Ammon's horn (tissue), 1 donor: ENCODE measurements at regions not wholly inside any gene's neighbourhood (a gene's known extent, or its start where the extent isn't known, plus 50 kb on each side); places are given as distances from the start of the nearest gene placed in this dataset.
"Not testable (repeated sequence)": the region's sequence is repeated elsewhere in the genome, so short reads cannot be mapped to it uniquely, and the experiment has no call there.

Experiments used
- DNase-seq: peaks from one replicate; pipeline ENCODE4 v3.0.0-alpha.2; 2016; ENCODE audit warnings: low spot score

DNA sequence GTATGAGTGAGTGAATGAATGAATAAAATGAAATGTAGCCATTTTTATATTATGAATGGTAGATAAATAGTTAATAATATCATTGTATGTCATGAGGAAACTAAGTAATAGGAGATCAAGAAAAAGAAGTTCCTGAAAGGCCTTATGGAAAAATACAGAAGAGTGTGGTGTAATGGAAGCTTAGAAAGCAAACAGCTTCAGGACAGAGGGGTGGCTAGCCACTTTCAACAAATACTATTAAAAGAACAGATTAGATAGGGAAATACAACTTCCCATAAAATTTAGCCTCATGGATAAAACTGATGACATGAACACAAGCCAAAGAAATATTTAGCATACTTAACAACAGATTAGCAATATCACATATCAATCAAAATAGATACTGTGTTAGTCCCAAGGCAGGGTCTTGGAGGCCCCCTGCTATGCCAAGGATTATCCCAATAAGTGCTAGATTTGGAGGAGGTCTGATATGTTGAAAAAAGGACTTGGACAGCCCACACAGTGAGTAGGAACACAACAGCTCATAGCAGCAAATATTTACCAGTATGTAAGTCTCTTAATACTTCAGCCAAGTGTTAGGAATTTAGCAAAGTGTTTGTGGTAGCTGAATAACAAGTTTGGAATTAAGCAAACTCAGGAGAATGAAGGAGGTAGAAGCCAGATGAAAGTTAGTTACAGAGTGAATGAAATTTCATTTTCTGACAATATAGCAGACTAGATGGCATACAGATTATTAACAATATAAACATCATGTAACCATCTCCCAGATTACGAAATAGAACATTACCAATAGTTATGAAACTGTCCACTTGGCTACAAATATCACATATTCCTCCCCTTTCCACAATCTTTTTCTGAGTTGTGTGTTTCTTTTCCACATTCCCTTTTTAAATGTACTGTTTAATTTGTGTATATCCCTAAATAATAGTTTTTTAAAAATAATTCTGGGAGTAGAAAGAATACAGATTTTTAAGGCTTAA lies 1632.0 kb downstream of the PCDH9 start:
- no peak for DNase-seq

DNA sequence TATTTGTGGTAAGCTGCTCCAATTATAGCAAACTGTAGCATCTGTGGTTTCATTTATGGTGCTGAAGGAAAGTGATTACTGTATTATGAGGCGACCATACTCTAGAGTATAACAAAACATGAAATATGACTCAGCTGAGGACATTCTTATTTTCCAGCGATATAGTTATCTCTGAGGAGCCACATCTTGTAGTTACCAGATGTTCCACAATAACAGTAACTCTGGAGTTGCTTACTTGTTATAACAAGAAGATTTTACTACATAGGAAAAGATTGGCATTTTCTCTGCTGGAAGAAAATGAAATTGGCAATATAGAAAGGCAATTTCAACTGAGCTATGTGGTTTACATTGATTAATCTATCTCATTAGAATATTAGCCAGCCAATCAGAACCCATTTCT lies 1634.2 kb downstream of the PCDH9 start:
- no peak for DNase-seq

DNA sequence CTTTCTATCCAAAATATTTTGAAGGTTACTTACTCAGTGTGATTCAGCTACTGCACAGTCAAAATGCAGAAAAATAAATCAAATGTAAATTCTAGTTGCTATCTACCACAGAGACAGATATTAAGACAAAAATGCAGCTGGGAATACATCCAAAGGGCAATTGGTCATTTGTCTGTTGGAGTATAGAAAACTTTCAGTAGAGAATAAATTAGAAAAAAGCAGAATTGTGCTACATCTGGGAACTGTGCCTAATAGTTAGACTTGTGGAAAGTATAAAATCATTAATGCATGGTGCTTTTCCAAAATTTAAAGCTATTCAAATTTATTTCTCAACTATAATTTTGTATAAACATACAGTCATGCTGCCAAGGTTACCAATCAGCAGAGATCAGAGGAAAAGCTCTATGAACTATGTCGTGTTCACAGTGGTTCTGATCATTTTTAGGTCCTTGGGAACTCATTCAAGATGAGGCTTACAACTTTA lies 1635.8 kb downstream of the PCDH9 start:
- DNase-seq: no peak

DNA sequence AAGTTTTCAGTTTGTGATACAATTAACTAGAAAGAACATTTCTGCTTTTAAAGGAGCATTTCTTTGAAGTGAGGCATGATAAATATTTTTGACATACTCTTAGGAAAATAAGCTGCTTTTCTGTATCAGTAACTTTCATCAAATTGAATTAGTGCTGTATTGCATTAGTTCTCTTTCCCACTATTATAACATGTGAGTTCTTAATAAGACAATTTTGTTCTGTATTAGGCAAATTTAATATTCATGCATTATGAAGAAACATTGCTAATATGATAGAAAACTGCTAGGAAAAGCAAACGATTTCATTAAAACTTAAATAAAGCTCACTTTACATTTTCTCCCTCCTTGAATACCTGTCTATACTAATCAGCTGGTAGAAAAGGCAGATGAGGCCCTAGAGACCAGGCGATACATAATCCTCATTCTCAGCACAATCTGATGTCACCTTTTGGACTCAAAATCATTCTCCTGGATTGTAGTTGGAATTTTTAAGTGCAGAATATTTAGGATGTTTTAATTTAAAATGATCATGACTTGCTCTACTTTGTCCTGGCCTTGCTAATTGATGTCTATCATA lies 1636.8 kb downstream of the PCDH9 start:
- DNase-seq: no peak

DNA sequence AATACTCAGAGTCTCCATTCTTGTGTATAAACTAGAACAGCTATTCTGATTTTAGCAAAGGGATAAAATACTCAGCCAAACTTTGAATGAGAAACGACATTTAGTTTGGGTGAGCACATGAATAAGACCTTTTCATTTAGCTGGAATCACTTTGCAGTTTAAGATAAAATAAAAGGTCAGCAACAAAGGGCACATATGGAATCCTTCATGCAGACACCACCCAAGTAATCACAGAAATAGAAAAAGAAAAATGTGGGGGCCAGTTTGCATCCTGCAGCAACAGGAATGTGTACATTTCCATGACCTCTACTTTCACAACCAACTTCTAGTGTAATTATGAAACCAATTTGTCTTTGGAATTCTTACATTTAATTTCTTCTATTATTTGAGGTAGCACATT lies 1637.4 kb downstream of the PCDH9 start:
- no peak for DNase-seq

DNA sequence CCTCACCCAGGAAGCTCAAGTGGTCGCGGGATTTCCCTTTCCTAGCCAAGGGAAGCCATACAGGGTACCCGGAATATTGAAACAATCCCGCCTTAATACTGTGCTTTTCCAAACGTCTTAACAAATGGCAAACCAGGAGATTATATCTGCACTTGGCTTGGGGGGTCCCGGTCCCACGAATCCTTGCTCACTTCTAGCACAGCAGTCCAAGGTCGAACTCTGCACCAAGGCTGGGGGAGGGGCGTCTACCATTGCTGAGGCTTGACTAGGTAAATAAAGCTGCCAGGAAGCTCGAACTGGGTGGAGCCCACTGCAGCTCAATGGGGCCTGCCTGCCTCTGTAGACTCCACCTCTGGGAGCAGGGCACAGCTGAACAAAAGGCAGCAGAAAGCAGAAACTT lies 1644.8 kb downstream of the PCDH9 start:
- no peak for DNase-seq

DNA sequence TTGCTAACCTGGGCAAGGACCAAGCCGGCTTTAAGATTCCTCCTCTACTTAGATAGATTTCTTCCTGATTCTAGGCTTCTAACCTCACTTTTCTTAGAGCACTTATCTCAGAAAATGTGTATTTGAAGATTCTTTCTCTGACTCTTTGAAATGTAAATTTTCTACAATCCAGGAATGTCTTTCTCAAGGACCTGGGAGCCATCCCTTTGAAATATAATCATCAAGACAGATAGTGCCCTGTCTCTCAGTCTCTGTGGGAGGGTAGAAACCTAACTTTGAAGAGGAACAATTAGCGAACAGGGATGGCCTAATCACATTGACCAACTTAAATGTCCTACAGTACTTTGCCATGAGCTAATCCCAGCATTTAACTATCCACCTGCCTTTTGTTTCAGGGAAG lies 1646.0 kb downstream of the PCDH9 start:
- no peak for DNase-seq

DNA sequence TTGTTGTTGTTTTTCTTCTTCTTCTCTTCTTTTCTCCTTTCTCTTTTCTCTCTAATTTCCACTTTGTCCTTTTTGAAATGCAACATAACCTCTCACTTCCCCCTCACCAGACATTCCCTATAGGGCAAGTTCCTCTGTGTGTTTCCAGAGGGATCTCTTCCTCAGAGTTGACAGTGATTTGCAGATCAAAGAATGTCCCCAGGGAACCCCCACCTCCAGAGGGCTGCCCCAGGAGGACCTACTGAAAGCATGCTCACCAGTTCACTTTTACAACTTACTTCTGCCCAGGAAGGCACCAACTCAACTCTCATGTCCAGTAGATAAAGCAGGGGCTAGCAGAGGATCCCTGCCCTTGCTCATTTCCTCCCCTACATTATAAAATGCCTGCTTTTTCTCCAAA lies 1648.0 kb downstream of the PCDH9 start:
- no peak for DNase-seq

DNA sequence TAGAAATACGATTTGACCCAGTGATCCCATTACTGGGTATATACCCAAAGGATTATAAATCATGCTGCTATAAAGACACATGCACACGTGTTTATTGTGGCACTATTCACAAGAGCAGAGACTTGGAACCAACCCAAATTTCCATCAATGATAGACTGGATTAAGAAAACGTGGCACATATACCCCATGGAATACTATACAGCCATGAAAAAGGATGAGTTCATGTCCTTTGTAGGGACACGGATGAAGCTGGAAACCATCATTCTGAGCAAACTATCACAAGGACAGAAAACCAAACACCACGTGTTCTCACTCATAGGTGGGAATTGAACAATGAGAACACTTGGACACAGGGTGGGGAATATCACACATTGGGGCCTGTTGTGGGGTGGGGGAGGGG lies 1665.6 kb downstream of the PCDH9 start:
- DNase-seq: not testable (repeated sequence)

DNA sequence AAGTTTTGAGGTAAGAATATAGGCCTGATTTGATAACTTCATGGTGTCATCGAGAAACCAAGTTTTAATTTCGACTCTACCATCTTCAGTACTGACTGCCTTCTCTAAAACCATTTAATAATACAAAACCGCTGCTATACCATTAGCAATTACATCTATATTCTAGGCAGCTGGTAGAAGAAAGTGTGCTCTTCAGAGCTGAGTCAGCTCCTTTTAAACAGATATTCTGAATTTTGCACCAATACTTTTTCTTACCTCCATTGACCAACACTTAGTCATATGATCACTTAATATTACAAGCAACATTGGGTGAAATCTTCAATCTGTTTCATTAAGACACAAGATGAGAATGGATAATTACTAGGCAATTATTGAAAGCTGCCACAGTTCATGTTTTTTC lies 1667.8 kb downstream of the PCDH9 start:
- no peak for DNase-seq

DNA sequence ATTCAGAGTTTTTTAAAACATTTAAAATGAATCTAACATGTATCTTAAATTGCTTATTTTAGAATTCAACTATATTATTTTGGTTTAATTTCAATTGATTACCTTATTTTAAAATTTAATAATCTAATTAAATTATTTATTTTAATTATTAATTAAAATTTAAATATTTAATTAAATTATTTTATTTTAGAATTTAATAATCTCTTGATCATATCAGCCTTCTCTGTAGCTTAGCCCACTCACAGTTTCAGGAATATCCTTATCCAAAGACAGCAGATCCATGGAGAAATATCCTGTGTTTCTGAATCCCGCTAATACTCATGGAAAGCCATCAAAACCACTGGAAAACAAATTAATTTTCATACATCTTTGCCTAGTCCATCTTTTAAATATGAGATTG lies 1669.2 kb downstream of the PCDH9 start:
- no peak for DNase-seq

DNA sequence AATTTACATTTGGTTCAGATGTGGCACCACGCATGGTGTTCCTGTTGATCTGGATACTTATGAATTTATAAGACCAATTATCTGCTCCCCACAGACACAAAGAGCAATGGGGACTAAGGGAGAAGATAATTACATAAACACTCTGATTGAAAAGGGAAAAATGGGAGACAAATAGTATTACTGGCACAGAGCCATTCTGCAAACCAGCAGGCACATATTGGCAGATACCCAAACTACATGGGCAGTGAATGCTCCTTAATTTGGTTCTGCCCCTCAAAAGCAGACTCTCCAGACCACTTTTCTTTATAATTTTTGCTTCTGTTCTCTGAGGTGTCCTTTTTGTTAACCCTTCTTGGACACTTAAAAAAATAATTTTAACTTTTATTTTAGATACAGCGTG lies 1674.2 kb downstream of the PCDH9 start:
- DNase-seq: no peak

DNA sequence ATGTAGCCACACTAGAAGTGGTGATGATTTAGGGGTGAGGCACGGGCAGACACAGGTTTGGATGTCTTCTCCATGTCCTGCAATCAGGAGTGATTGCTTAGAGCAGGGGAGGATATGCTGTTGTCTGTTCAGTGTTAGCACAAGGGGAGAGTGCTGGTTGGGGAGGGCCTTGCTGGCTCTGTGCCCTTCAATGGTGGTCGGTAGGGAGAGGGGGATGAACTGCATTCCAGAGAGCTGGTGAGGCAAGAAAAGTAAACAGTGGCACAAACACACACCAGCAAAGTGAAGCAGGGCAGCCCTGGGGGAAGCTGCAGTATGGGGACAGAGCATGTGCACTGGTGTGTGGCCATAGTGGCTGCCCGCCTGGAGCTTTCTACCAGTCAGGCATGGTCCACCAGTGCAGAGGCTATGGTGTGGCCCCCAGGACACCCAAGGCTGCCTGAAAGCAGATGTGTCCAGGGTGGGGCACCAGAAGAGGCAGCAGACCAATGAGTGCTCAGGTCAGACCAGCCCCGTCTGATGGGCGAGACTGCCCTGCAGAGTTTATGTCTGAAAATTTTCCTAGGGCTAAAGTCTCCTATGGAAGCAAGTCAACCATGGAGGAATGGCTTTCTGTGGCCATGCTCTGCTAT lies 1676.9 kb downstream of the PCDH9 start:
- DNase-seq: no peak

DNA sequence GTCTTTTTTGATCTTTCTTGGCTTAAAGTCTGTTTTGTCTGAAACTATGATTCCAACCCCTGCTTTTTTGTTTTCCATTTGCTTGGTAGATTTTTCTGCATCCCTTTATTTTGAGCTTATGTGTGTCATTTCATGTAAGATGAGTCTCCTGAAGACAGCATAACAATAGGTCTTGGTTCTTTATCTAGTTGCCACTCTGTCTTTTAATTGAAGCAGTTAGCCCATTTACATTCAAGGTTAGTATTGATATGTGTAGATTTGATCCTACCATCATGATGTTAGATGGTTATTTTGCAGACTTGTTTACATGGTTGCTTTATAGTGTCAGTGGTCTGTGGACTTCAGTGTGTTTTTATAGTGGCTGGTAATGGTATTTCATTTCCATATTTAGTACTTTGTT lies 1678.9 kb downstream of the PCDH9 start:
- DNase-seq: no peak

DNA sequence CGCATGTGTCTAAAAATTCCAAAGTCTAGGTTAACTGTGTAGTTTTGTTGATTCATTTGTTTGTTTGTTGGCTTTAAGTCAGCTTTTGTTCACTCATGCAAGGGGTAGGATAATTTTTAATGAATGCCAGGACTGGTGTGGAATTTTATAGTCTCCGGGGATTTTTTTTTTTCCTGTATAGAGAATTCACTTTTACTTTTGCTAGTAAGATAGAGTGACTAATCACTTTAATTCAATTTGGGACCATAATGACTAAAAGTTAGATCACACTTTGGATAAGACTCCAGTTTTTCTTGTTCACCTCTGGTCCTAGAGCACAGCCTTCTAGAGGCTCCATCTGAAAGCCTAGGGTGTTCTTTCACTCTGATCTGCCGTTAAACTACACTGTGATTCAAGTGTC lies 1690.0 kb downstream of the PCDH9 start:
- no peak for DNase-seq

DNA sequence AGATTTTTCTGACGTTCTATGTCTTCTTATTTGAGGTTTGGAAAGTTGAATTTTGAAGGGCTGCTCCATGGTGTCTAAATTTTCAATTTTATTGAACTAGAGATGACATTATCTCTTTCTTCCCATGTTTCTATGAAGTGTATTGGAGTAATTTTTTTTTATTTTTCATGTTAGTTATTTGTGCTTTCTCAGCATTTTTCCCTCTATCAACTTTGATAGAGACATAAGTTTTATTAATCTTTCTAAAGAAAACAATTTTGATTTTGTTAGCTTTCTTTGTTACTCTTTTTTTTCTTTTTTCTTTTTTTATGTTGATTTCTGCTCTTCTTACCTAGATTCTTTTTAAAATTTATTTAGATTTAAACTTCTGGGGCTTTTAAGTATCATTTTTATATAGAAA lies 1694.8 kb downstream of the PCDH9 start:
- DNase-seq: no peak

DNA sequence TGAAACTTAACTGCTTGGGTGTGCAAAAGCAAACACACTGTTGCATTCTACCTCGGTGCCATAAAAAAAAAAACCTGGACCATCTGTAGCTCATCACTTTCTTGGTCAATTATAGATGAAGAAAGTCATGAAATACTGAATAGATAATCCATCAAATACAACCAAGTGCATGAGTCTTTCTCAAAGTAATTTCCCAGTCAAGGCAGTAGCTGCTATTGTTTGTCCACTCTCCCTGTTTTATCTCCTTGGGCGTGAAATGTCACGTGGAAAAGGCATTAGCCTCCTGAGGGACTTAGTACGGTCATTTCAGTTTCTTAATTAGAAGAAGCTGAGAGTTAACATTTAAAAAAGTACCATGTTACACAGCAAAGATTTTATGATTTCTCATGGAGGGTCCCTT lies 1697.9 kb downstream of the PCDH9 start:
- DNase-seq: no peak

DNA sequence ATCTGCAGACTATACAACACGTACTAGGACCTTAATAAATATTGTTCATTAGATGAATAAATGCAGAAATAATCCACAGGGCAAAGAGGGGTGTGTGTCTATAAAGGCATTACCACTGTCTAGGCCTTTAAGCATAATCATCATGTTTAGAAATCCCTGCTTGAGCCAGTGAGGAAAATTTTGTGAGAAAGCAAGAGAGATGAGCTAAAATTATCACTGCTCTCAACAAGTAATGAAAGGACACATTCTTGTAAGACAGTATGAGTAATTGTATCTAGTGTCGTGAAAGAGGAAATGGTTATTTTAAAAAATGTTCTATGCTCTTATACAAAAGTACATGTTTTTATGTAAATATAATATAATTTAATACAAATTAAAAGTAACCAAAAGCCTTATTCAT lies 1699.4 kb downstream of the PCDH9 start:
- DNase-seq: no peak

DNA sequence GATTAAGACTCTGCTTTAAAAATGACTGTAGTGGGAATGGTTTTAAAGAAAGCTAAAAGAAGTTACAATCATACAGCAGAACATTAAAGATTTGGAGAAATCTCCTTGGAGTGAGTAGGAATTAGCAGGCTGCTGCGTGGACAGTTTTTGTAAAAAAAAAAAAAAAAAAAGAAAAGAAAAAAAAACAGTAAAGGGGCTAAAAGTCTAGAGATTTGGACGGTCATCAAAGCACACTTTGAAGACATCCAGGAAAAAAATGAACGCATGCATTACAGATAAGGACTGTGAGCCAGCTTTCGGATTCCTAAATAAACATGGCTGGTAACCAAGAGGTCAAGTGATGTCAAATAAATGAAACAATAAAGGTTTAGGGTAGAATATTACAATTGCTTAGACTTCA lies 1700.6 kb downstream of the PCDH9 start:
- no peak for DNase-seq

DNA sequence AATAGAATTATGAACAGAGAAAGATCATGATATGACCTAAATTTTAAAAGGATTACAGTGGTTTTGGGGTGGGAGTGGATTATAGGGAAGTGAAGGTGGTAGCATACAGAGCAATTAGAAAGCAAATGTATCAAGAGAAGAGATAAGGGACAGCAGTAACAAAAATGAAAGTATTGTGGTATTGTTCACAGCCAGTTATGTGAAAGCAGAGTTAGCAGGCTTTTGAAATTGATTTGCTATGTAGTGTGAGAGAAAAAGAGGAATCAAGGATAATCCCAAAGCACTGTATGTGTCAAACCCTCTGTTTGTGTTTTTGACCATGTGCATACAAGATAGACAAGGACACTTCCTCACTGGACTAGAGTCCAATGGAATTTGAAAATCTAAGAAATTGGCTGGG lies 1721.4 kb downstream of the PCDH9 start:
- no peak for DNase-seq

DNA sequence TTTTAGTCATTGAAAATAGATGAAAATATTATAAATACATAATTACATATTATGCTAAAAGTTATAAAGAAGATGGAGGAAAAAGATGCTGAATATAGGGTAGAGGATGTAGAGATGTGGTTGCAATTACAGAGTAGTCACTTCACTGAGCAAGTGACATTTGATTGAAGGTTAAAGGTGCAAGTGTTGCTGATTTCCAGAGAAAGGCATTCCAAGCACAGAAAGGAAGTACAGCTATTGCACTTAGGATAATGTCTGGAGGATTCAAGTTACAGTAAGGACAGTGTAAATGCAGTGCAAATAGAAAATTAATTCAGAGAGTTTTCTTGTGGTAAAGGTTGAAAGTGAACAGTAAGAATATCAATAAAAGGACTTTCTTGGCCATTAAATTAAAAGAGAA lies 1721.8 kb downstream of the PCDH9 start:
- DNase-seq: no peak

DNA sequence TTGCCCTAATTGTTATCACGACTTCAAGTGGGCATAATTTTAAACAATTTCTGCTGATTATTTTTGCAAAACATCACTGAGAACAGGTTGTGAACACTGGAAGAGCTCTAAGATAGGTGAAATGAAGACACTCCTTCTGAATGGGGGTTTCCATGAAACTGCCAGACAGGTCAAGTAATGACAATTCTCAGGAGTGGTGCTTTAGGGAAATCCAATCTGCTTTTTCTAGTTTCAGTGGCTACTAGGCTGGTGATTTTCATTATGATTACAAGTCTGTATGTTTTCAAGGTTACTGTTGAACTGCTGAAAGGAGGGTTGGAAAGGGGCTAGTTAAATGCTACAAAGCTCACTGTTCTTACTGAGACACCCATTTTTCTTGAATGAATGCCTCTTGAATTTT lies 1724.2 kb downstream of the PCDH9 start:
- no peak for DNase-seq

DNA sequence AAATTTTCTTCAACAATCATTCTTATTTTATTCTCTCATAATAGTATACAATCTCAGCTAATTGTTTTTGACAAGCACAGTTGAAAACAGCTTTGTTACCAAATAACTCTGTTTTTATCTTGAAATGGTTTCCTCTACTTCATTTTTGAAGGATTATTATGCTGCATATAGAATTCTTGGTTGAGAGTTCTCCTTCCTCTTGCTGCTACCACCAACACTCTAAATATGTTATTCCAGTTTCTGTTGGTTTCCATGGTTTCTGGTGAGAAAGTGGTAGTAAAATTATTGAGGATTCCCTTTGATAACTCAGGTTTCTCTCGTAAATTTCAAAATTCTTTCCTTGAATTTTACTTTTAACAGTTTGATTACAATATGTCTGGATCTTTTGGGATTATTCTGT lies 1725.9 kb downstream of the PCDH9 start:
- DNase-seq: no peak
